ENCODE measurements at regions not wholly inside any gene's neighbourhood (a gene's known extent, or its start where the extent isn't known, plus 50 kb on each side); places are given as distances from the start of the nearest gene placed in this dataset.
"Not testable (repeated sequence)": the region's sequence is repeated elsewhere in the genome, so short reads cannot be mapped to it uniquely, and the experiment has no call there.

DNA sequence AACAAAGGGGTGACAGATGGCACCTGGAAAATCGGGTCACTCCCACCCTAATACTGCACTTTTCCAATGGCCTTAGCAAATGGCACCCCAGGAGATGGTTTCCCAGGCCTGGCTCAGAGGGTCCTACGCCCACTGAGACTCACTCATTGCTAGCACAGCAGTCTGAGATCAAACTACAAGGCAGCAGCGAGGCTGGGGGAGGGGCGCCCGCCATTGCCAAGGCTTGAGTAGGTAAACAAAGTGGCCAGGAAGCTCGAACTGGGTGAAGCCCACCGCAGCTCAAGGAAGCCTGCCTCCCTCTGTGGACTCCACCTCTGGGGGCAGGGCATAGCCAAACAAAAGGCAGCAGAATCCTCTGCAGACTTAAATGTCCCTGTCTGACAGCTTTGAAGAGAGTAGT is 467.2 kb downstream of the EPHA7 start:
- DNase-seq (ENCODE audit: low read depth), result not testable (repeated sequence)

DNA sequence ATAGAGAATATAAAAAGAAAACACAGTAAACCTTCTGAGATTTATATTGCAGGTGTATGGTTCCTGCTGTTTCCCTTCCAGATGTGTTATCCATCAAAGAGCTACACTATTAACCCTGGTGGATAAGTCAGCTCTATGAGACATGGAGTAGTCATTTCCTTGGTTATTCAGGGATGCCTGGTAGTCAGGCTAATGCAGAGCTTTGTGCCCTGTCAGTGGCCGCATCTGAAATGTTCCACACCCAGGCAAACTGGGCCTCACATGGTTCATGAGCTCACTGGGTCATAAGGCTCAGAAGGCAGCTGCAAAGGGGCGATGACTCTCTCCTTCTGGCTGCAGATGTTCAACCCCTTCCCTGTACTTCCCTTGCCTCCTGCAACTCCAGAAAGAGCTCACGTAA is 473.6 kb downstream of the EPHA7 start:
- no peak for DNase-seq (ENCODE audit: low read depth)

DNA sequence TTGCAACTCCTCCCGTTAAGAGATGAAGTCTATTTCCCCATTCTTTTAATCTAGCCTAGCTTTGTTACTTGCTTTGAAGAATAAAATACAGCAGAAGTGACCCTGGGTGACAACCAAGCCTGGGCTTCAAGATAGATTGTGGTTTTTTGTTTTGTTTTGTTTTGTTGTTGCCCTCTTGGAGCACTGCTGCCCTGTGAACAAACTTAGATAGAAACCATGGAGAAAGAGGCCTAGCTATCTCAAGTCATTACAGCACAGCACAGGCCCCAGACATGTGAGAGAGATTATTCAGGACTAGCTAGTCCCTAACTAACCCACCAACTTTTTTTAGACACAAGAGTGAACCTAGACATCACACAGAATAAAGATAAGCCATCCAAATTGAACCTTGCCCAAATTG is 475.2 kb downstream of the EPHA7 start:
- no peak for DNase-seq (ENCODE audit: low read depth)

DNA sequence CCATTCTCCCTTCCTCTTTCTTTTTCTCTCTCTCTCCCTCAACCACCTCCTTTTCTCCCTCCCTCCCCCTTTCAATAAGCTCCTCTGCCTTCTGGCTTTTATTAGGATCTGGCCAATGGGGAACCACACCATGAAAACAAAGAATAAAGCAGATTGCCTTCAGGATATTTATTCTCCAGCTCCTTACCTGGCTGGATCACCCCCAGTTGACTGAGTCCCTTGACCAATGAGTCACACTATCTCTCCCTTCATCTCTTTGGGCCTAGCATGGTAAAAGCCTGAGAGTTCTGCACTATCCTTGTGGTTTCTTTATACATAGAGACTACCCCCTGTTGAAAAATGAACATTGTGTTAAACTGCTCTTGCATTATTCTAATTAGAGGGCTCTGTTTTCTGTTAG is 476.8 kb downstream of the EPHA7 start:
- no peak for DNase-seq (ENCODE audit: low read depth)

DNA sequence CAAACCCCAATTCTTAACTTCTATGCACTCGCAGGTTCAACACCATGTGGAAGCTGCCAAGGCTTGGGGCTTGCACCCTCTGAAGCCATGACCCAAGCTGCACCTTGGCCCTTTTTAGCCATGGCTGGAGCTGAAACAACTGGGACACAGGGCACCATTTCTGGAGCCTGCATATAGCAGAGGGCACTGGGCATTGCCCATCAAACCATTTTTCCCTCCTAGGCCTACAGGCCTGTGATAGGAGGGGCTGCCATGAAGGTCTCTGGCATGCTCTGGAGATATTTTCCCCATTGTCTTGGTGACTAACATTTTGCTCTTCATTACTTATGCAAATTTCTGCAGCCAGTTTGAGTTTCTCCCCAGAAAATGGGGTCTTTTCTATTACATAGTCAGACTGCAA is 484.7 kb downstream of the EPHA7 start:
- no peak for DNase-seq (ENCODE audit: low read depth)

DNA sequence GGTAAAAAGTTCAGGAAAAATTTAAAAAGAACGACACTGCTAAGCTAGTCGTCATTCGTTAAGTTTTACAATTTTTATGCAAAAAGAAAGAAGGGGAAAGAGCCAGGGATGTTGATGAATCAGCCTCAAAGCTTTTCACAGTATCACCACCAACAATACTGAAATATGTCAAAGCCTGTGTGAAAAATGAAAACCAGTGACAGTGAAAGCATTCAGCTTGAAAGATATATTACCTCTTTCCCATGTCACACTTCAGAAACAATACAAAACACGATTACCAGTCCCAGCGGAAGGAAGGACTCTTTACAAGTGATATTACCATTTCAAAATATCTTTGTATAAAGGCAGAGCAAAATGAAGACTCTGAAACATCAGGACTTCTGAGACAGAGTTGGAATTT is 489.2 kb downstream of the EPHA7 start:
- no peak for DNase-seq (ENCODE audit: low read depth)

DNA sequence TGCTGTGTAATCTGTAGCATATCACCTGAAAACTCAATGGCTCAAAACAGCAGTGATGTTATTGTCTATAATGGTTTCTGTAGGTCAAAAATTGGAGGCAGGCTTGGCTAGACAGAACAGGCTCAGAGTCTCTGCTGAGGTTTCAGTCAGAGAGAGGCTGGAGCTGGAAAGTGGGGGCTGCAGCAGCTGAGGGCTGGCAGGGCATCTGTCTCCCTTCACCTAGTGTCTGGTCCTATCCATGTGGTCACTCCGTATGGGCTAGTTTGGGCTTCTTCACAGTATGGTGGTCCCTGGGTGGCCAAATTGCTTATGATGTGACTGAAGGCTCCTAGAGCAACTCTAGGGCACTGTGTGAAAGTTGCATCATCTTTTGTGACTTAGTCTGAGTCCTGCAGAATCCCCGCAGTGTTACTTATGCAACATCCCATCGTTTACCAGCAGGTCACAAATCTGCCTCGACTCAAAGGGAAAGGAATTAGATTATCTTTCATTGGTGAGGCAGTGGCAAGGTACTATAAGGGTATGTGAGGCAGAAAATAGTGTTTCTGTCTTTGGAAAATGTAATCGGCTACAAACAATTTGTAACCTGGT is 497.0 kb downstream of the EPHA7 start:
- no peak for DNase-seq (ENCODE audit: low read depth)

DNA sequence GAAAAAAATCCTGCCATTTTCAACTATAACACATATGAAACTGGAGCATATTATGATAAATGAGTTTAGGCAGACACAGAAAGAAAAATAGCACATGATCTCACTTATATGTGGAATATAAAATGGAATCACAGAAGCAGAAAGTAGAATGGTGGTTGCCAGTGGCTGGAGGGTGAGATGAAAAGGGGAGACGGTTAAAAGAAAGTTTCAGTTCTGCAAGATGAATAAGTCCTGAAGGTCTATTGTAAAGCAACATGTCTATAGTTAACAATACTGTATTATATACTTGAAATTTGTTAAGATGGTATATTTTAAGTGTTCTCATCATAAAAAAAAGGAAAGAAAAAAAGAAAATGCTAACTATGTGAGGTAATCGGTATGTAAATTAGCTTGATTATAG is 503.9 kb downstream of the EPHA7 start:
- DNase-seq (ENCODE audit: low read depth), result no peak

DNA sequence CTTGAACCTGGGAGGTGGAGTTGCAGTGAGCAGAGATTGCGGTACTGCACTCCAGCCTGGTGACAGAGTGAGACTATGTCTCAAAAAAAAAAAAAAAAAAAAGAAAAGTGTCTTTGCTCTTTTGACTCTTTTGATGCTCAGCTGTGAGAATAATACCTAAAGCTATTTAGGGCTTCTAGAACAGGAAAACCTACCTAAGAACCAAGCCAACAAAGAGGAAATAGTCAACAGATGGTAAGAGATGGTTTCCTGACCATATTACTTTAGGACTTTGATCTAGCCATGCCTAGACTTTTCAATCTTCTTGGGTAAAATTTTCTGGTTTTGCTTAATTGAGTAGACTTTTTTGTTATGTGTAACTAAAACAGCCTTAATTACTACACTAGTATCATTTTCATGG is 508.1 kb downstream of the EPHA7 start:
- DNase-seq (ENCODE audit: low read depth), result no peak

DNA sequence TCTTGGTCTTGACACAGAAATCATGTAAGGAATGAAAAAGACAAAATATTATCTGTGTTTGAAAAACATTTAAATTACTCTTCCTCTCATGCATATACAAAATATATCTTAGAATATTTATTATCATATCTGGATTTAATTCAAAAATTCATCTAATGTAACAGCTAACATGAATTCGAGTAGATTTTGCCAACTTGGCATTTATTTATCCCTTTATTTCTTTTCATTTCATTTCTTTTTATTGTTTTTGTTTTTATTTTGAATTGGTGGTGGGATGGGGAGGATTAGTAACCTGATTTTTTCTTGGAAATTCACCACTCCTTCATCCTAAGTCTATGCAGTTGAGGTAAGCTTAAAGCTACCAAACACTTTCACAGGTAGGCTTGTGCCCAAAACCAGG is 508.7 kb downstream of the EPHA7 start:
- no peak for DNase-seq (ENCODE audit: low read depth)

DNA sequence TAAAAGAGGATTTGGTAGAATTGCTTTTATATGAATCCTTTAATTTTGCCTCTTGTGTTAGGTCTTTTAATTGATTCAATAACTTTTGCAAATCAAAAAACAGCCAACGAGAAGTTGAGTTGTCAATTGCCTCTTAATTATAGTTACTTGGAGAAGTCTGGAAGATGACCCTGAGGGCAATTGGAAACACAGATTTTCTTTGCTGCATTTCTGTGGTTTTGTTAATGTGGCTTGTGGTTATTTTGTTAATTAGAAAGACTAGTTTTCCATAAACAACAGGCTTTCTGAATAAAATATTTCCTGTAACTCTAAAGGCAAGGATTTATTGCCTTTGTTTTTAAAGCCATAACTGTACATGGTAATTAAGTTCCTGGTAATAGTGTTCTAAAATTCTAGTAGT is 513.0 kb downstream of the EPHA7 start:
- no peak for DNase-seq (ENCODE audit: low read depth)

DNA sequence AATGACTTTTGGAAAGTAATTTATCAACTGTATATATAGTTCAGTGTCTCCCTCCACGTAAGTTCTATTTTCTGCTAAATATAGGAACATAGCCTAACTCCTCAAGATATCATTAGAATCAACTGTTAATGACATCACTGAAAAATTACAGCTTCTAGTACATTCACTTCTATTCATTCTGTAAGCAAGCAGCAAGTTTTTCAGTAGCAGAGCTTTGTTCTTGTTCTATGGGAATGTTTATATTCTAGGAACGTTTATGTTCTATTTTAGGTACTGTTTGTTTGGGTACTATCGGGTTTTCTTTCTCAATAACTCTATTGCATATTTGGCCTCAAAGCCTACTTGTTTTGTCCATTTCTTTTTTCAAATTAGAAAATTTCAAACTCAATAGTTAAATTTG is 525.6 kb downstream of the EPHA7 start:
- no peak for DNase-seq (ENCODE audit: low read depth)

DNA sequence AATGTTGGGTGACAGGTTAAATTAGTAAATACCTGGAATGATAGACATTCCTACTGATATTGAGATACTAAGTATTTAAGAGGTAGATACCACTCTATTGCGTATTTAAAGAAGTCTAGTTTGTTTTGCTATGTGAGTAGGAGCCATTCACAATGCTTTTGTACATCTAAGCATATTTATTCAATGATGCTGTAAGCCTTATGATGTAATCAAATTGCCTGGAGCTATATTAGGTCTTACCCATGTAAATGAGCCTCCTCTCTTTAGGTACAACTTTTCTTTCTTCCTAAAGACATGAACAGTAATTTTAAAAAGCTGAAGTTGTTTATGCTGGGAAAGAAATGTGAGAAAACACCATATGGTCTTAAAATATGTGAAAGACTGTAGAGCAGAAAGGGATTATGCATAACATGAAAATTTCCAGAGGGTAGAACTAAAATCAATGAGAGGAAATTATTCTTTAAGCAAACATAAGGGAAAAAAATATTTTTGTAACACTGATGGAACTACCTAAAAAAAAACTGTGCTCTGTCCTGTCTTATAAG is 526.7 kb downstream of the EPHA7 start:
- no peak for DNase-seq (ENCODE audit: low read depth)

DNA sequence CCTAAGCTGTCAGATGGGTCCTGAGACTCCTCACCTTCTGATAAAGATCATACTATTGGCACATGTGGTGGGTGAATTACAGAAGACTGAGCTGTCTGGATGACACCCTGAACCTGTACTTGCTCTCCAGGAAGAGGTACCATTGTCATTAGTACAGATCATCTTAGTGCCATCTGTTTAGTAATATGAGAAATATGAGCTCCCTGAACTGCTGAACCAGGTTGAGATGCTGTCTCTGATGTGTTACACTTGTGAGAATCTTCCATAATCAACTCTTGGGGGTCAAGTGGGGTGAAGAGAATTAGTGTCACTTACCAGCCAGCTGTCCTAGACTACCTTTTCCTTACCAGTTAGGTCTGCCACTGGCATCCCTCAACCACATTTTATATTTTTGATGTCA is 531.0 kb downstream of the EPHA7 start:
- no peak for DNase-seq (ENCODE audit: low read depth)

DNA sequence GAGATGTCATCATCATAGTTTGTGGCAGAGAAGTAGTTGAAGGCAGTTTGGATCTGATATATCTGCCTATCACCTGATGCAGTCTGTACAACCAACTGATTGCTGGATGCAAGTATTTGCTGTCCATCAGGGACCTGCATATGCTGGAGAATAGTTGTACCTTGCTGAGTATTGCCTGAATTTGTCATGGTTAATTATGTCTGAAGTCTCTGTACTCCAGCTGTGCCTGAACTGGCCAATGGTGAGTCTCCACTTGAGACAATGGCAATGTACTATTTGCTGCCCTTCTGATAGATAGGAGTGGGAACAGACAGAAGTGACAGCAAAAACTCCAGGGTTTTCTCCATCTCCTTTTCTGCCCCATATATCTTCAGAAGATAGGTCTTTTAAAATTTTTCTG is 531.5 kb downstream of the EPHA7 start:
- no peak for DNase-seq (ENCODE audit: low read depth)

DNA sequence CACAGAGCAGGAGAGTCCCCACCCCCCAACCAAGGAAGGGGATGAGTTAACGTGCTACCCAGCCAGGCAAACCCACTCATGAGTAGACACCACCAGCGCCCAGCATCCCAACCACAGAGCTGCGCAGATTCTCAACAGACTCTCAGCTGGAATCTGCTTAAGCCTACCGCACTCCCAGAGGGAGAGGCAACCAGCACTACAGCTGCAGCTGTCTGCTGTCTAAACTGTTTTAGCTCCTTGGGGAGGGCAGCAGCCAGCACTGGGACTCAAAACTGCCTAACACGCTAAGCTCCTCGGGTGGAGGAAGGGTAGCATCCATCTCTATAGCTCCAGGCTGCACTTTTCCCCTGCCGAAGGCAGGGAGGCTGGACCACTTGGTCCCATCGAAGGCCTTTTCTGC is 539.8 kb downstream of the EPHA7 start:
- no peak for DNase-seq (ENCODE audit: low read depth)

DNA sequence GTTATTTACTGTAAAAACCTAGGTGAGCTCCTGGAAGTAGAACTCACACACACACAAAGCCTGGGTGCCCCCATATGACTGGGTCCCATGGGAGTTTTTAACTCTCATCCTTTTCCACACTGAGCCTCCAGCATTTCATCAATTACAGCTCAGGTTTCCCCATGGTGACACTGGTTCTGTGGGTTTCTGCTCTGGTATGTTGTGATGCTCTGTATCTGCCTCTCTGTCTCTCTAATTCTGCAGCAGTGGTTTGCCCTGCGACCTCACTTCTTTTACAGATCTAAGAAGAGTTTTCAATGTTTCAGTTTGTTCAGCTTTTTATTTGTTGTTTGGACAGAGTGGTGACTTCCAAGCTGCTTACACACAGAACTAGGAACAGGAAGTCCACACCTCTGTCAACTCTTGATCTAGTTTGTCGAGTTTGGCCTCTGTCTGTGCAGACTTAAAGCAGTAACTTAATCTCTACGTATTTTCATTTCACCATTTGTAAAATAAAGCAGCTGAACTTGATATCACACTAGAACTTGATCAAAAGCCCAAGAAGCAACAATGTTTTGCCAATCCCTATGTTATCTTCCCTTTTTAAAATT is 554.3 kb downstream of the EPHA7 start:
- DNase-seq (ENCODE audit: low read depth), result no peak

DNA sequence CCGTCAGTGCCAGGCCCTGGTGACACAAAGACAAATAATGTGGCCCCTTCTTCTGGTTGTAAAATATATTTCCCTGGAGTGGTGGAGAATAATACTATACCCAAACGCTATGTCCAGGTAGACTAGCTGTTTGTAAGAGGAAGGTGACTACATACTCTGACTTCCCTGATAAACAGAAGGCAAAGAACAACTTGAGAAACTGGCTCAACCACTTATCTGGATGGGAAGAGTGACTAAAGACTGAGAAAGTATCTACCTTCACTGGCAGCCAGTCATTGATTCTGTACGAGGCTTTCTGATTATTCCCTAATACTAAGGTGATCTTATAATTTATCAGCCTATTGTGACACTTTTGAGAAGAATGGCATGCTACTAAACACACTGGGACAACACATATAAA is 569.7 kb downstream of the EPHA7 start:
- DNase-seq (ENCODE audit: low read depth), result no peak

DNA sequence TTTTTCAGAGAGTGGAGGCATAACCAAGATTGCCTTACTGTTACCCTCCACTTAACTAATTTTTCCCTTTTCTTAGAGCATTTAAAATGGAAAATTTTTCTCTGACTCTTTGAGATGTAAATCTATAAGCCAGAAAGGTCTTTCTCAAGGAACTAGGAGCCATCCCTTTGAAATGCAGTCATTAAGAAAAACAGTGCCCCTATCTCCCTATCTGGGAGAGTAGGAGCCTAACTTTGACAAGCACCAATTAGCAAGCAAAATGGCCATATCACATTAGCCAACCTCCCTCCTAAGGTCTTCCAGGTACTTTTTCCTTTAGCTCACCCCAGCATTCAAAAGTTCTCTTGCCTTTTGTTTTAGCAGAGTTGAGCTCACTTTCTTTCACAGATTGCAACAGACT is 570.5 kb downstream of the EPHA7 start:
- no peak for DNase-seq (ENCODE audit: low read depth)

DNA sequence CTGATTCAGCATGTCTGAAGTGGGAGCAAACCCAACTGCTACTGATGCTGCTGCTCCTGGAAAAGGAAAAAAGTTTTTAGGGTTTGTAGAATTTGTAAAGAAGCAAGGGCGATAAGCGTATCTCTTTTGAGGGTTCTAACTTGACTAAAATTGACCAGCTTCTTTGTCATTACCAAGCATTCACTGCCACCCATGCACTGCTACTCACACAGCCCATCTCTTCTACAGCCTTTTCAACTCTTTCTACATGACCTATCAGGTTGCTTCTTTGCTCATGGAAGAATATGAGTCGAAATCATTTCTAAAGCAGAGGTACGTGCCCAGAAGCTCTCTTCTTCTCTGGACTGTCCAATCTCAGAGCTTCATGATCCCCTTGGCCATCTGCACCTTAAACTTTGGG is 570.9 kb downstream of the EPHA7 start:
- DNase-seq (ENCODE audit: low read depth), result no peak

DNA sequence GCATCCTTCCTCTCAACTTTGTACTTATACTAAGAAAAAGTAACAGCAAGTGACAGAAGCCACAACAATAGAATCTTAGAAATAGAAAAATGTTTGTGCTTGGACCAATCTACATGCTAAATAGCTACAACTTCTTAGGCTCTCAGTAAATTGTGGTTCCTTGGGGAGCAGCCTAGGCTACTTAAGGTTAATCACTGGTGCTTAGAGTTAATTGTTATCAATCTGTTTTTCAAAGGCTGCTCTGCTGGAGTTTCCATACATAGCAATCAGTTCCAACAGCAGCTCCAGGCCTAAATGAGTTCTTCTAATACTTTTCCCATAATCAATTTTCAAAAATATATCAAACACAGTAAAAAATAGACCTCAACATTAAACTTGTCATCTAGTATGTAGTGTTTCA is 571.4 kb downstream of the EPHA7 start:
- DNase-seq (ENCODE audit: low read depth), result no peak

DNA sequence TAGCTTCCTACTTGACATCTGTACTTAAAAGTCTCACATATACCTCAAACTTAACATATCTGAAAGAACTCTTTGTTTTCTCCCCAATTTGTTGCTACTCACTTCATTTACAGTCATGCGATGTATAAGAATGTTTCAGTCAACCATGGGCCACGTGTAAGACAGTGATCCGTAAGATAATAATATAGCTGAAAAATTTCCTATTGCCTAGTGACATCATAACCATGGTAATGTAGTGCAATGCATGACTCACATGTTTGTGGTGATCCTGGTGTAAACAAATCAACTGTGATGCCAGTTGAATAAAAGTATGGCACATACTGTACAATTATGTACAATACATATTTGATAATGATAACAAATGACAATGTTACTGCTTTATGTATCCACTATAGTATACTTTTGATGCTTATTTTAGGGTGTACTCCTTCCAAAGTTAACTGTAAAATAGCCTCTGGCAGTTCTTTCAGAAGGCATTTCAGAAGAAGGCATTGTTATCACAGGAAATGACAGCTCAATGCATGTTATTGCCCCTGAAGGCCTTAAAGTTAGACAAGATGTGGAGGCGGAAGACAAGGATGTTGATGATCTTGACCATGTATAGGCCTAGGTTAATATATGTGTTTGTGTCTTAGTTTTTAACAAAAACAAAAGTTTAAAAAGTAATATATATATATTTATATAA is 579.0 kb downstream of the EPHA7 start:
- no peak for DNase-seq (ENCODE audit: low read depth)

DNA sequence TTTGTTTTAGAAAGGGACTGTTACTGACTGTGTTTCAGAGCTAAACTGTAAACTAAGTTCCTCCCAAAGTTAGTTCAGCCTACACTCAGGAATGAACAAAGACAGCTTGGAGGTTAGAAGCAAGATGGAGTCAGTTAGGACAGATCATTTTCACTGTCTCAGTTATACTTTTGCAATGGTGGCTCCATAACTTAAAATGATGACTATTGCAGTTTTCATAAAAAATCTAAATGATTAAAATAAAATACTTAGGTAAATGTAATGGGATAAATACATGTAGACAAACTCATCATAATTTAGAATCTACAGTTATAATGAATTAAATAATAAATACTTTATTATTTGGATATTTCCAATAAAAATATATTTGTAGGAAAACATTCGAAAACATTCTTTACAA is 590.6 kb downstream of the EPHA7 start:
- DNase-seq (ENCODE audit: low read depth), result no peak

DNA sequence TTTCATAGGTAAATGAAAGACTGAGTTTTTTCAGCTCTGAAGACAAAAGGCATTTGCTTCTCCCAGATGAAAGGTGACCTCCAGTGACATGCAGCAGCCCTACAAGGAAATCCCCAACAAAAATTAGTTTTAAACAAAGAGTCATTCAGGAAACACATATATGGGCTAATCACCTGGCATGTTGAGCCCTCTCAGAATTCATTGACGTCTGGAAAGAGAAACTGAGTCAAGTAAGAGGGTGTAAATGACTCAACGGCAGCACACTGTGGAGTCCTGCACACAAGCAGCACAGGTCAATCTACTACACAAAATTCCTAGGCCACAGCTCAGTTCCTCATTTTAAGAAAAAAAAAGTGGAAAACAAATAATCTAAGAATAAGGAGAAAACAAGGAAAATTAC is 592.3 kb downstream of the EPHA7 start:
- no peak for DNase-seq (ENCODE audit: low read depth)

All from RPMI7951 (cell line).